ENCODE measurements at regions not wholly inside any gene's neighbourhood (a gene's known extent, or its start where the extent isn't known, plus 50 kb on each side); places are given as distances from the start of the nearest gene placed in this dataset.

DNA sequence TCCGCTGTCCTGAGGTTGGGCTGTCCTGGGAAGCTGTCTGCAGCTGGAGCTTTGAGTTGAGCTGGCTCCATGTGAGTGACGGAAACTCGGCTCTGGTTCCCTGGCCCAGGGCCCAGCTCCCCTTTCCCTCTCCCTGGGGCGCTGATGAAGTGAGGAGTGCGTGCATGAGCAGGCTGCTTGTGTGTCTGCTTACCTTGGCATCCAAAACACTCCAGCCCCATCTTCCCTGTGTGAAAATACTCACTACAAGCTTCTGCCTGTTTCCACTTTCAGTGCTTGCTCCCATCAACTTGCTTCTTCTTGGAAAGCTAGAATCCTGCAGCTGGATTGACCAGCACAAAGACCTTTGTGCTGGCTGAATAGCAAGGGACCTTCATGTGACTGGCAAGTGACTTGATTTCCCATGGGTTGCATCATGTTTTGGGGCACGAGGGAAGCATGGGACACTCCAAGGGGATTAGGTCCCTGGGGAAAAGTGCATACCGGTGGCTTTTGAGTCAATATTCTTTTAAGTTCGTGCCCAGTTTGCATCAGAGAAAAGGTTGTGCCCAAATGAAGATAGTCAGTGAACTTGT lies 198.1 kb downstream of the GADD45G start:
- DNase-seq (ENCODE audit: low read depth, low spot score), result no peak
- H3K27ac ChIP-seq, result no peak overlapping the region

DNA sequence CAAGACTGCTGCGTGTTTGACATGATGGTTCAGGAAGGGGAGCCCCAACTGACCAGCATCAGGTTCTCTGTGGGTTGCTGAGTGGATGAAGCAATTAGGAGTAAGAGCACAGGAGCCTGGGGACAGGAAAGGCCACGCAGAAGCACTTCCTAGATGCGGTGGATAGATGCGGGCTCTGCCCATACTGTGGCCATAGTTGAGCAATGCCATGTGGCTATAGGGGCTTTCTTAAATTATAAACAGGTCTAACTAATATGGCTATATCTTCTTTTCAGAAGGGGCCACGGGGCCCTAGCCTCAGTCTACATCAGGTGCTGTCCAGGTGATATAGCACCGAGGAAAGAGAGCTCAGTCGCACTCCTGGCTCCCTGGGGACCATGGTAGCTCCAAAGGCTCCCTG lies 198.6 kb downstream of the GADD45G start:
- H3K27ac ChIP-seq, result no peak overlapping the region
- DNase-seq (ENCODE audit: low read depth, low spot score), result no peak

DNA sequence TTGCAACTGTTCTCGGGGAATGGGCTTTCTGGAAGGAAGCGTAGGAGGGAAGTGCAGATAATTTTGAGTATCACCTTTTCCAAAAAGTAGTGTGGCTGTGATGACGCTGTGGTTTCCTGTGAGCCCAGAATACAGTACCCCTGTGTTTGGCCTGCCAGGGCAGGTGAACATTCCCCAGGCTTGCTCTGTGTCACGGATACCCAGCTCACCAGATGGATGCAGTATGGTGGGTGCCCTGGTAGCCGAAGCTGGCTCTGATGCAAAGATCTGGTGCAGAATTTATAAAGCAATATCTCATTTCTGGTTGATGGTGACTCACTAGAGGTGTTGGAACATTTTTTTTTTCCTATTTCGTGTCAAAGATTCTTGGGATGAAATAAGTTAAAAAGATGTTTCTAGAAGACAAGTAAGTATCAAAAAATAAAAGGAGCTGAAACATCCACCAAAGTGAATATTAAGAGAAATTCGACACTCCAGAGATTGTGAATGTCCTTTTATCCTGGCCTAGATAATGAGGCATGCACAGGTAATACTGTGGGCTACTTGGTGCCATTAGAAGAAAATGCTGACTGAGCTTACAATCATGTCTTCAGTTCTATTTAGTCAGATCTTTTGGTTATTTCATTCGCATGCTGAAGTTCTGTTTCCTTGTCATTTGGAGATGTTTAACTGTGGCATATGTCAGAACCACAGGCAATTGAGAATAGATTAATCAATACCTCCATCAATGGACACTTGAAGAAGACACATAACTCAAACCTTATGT lies 200.1 kb downstream of the GADD45G start:
- H3K27ac ChIP-seq, result no peak overlapping the region
- DNase-seq (ENCODE audit: low read depth, low spot score), result no peak

DNA sequence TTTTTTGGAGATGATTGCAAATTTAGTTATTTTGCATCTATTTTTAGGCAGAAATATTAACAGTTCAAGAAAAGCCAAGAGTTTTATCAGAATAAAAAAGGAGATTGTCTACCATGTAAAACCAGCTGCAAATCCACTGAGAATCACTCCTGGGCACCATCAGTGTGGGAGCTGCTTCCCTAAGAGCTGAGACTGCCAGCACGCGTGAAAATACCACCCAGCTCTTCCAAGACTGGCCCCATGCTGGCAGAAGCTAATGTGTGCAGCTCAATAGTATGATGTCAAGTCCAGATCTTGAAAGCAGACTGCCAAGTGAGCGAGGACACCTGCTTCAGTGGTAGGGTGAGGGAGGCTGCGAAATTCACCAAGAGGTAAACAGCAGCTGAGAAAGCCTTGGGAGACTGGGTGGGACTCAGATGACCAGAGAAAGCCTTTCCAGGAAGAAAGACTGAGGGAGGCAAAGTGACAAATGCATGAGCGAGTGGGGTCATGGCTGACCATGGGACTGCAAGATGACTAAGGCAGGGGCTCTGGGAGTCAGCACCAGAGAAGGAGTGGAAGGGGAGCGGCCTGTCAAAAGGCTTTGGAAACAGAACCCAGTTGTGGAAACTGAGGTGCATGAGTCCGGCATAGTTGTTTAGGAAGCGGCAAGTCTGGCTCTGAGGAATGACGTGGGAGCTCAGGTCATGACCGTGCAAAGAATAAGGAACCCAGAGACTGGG lies 200.9 kb downstream of the GADD45G start:
- no peak for DNase-seq (ENCODE audit: low read depth, low spot score)
- no peak overlapping the region for H3K27ac ChIP-seq

DNA sequence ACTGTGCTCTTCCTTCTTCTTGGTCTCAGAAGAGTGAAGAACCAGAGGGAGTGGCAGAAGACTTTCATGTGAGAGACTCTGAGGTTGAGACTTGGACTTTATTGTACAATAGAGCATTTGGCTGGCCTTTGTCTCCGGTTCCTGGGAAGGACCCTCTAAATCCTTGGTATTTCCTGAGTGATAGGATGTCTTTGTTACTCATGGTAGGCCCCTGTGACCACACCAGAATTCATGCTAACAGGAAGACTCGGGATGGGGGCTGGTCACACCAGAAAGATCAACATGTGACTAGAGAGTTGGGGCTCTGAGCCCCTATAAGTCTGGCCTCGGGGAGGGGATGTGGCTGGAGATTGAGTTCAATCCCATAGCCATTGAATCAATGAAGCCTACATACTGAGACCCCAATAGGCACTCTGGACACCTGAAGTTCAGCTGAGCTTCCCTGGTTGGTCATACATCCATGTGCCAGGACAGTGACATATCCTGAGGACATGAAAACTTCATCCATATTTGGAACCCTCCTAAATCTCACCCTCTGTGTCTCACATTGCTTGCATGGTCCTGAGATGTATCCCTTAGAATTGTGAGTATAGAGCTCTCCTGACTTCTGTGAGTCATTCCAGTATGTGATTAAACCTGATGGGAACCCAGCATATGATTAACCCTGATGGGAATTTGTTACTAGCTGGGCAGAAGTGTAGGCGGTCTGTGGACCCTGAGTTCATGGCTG lies 201.7 kb downstream of the GADD45G start:
- no peak for DNase-seq (ENCODE audit: low read depth, low spot score)
- no peak overlapping the region for H3K27ac ChIP-seq

DNA sequence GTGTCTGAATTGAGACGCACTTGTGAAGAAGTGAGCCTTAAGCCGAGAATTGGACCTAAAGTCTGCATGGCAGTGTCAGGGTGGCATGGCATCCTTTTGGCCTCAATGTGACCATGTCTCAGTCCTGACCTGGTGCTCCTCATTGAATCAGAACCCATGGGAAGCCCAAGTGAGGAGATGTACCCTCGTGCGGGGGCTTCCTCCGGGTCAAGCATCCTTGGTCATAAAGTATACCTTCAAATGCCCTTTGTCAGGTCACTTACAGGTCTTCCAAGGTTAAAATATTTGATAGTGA lies 202.2 kb downstream of the GADD45G start:
- DNase-seq (ENCODE audit: low read depth, low spot score), result no peak
- H3K27ac ChIP-seq, result no peak overlapping the region

DNA sequence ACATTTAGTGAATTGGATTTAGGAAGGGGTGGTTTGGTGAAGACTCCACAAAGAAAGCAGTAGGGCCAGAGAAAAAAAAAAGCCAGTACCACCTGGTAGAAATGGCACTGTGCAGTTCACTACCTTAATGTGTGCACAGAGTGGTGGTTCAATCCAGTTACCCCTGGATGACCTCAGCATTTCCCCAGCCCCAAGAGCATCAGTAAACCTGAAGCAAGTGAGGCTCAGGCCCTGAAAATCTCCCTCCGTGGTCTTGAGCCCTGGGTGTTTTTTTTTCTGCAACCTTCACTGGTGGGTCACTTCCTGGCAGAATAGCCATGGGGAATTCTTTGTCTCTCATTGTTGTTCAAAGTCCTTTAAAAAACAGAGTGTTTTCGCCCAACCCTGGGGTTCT lies 202.9 kb downstream of the GADD45G start:
- no peak for DNase-seq (ENCODE audit: low read depth, low spot score)
- H3K27ac ChIP-seq, result no peak overlapping the region

DNA sequence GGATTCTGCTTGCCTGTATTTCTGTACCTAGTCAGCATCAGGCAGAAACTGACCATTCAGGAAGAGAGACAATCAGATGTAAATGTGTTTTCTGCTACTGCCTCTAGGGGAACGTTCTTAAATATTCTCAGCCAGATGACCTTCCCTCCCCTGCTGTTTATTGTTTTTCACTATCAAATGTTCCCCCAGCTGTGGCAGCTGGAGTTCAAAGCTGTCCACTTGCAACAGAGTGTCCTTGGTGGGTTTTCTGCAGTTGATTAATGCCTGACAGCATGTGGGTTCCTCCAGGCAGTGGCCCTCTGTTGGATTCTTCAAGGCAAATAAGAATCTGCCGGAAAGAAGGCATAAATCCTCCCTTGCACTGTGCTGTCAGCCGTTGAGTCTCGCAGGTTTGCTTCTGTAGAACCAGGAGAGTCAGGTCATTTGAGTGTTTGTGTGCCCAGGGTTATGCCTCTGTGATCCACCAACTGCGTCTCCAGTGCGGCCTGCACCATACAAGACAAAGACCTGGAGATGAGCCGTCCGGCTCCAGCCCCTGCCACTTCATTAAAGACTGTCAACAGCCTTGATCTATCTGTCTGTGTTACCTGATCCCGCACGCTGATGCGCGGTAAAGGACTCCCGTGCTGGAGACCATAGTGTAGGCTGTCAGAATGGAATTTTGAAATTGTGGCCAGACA lies 203.4 kb downstream of the GADD45G start:
- no peak overlapping the region for H3K27ac ChIP-seq
- DNase-seq (ENCODE audit: low read depth, low spot score), result no peak

DNA sequence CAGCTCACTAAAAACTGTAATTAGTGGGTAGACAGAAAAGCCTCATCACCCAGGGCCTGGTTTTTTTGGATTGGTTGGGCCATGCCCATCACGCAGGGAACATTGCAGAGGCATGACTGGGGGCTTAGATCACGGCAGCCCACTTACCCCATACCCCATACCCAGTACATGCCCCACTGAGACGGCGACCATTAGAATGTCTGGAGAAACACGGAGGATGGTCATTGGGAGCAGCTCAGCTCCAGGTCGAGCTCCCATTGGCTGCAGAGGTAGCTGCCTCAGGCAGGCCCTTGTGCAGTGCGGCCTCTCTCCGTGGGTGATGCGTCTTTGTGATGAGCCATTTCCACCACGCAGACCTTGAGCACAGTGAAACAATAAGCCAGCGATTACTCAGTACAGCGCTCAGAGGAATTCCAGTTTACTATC lies 204.0 kb downstream of the GADD45G start:
- H3K27ac ChIP-seq, result no peak overlapping the region
- DNase-seq (ENCODE audit: low read depth, low spot score), result no peak

DNA sequence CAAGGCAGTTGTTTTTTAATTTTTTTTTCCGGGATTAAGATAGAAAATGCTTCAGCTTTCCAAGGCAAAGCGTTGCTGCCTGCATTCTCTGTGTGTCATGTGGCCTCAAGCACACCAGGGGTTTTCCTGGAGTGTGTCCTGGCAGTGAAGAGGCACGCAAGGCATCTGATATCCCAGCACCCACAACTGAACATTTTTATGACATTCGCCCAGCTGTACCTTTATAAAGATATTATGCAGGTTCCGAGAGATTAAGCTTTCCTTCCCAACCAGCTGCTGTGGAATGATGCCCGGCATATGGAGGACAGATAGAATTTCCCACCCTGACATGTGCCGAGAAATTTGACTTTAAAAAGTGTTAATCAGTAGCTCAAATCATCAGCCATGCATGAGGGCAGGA lies 205.6 kb downstream of the GADD45G start:
- no peak for DNase-seq (ENCODE audit: low read depth, low spot score)
- H3K27ac ChIP-seq, result no peak overlapping the region

DNA sequence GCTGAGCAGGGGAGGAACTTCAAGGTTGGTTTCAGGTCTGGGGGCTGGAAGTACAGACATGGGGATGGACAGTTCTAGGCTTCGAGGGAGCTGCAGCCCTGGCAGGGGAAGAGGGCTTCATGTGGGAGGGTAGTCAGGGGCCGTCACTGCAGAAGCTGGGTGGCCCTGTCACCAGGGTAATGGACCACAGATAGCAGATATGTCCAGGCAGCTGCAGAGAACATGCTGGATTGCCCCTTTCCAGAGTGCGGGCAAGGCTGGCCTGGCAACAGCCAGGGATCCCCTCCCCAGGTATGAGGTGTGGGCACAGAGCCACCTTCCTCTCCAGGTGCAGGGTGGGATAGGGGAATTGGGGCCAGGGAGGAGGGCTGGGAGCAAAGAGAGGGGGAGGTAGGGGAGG lies 206.5 kb downstream of the GADD45G start:
- H3K27ac ChIP-seq, result no peak overlapping the region
- no peak for DNase-seq (ENCODE audit: low read depth, low spot score)

DNA sequence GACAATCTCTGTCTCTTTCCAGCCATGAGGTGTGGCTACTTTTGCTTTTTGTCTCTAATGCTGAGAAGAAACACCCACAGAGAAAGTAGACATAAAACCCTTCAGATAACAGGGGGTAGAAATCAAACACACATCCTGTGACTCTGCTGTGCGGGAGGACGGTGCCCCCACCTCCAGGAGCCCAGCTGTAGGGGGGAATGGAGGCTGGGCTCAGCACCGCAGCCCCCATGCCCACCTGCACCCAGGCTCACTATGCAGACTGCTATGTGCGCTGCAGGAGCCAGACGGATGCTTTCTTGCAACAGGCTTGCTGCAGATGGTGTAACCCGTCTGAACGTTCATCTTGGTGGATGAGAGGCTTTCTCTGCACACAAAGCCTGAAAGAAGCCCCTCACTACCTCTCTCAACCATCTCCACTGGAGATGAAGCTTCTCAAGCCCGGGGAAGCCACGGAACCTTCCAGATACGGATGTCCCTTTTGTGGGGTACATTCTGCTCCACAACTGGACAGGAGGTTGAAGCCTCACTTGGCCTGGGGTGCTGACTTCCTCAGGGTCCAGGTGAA lies 207.2 kb downstream of the GADD45G start:
- H3K27ac ChIP-seq, result no peak overlapping the region
- no peak for DNase-seq (ENCODE audit: low read depth, low spot score)

DNA sequence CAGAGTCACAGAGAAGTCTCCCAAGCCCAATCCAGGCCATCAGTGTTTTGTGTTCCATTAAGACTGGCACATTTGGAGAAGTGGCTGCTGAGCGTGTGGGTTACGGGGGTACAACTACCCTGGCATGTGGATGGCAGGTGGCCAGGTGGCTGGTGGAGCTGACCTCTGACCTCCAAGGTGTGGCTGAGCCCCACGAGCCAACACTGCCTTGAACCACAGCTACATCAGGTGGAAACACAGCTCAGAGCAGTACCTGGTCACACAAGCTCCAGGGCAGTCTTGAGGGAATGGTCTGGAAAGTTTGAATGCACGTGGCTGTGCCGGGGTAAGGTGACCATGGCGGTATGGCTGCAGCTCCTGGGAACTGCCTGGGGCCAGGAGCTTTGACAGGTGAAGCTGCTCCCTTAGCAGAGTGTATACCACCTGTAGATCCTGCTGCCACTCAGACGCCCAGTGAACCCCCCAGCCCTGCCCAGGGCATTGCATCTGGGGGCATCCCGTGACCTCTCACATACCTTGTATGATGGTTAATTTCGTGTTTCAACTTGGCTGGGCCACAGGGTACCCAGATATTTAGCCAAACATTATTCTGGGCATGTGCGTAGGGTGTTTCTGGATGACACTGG lies 207.9 kb downstream of the GADD45G start:
- DNase-seq (ENCODE audit: low read depth, low spot score), result no peak

DNA sequence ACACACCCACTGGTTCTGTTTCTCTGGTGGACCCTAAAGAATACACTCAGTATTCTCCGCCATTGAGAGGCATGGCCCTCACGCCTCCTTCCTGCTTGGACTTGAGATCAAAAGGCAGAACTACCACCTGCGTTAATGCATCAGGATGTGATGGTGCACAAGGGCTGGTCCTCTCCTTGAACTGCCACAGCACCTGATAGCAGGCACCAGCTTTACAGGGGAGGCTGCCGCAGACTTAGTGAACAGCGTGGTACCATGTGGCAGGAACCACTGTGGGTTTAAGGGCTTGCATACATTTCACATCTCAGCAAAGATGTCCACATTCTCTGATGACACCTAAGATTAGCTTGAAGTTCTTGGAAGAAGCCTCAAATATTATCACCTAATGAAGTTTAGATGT lies 208.7 kb downstream of the GADD45G start:
- DNase-seq (ENCODE audit: low read depth, low spot score), result no peak
- no peak overlapping the region for H3K27ac ChIP-seq

More for the DNA sequence above, 207.9 kb downstream of the GADD45G start:
- H3K27ac ChIP-seq, result no peak overlapping the region

DNA sequence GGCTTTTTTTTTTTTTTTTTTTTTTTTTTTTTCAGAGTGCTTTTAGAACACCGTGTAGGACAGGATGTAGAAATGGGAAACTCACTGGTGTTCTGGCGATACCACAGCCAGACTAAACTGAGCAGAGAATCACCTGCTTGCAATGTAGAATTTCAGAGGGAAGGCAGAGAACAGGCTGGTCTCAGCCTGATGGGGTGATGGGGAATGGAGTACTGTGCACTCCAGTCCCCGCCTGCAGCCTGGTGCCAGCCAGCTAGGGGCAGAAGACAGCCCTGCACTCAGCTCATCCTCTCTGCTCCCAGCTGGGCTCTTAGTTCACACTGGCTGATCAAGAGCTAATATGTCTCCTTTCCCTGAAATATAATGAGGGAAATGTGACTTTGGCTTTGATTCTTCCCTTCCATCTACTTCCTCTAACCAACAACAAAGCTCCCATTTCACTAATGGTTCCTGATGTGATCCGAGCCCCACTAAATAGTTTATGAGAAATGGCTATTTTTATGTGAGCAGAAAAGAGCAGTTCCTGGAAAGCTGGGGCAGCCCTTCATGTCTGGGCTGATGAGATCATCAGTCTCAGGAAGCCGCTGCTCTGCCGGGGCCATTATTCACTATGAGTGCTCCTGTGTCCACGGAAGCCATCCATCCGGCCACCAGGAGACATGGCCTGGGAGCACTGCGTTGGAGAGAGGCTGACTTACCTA lies 209.7 kb downstream of the GADD45G start:
- no peak for DNase-seq (ENCODE audit: low read depth, low spot score)
- no peak overlapping the region for H3K27ac ChIP-seq

DNA sequence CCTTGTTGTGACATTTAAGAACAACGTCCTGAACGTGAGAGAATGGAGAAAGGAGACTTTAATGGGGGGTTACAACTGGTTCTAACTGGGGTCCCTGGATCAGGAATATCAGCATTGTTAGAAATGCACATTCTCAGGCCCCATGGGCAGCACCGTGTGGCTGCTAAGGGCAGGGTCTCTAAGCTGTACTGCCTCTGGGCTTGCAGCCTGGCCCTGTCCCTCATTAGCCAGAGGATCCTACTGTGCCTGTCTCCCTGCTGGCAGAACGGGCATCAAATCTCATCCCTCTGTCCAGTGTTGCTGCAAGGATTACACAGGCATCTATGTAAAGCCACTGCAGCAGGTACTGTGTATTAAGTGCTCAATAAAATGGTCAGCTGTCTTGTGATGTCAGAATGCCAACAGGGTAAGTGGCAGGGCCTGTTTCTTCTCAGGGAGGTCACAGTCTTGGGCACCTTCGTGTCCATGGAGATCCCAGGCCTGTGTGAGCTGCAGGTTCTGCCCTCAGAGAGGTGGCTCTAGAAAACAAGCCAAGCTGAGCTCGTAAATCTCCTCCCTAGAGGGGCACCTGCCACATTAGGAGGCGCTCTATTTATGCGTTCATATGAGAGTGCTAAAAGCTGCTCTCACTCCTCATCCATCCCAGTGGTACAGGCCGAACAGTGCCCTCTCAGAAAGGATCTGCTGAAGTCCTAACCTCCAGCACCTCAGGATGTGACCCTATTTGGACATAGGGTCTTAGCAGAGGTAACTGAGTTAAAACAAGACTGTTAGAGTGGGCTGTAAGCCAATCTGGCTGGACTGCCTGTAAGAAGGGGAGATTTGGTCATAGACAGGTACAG lies 210.5 kb downstream of the GADD45G start:
- H3K27ac ChIP-seq, result no peak overlapping the region
- no peak for DNase-seq (ENCODE audit: low read depth, low spot score)

DNA sequence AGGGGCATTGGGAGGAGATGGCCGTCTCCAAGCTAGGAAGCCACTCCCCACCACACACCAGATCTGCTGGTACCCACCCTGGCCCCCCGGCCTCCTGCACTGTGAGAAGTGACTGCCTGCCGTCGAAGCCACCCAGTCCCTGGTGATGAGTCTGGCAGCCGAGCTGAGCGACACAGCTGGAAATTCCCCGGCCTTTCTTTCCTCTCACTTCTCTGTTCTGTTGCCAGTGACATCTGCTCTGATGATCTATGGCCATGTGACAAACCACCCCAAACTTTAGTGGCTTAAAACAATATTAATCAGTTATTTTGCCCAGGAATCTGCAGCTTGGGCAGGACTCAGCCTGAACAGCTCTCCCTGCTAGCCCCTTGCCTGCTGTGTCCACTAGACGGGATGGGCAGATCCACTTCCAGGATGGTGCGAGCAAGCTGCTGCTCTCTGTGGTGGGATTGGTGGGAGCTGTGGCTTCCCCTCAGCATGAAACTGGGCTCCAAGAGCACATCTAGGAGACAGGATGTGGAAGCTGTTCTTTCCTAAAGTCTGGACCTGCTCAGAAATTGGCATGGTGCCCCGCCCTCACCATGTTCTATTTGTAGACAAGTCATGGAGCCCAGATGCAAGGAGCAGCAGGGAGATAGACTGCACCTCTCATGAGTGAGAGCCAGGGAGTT lies 211.2 kb downstream of the GADD45G start:
- no peak overlapping the region for H3K27ac ChIP-seq
- no peak for DNase-seq (ENCODE audit: low read depth, low spot score)

All from epithelial cell of prostate (primary cell).